ENCODE measurements at regions not wholly inside any gene's neighbourhood (a gene's known extent, or its start where the extent isn't known, plus 50 kb on each side); places are given as distances from the start of the nearest gene placed in this dataset.
"Not testable (repeated sequence)": the region's sequence is repeated elsewhere in the genome, so short reads cannot be mapped to it uniquely, and the experiment has no call there.

DNA sequence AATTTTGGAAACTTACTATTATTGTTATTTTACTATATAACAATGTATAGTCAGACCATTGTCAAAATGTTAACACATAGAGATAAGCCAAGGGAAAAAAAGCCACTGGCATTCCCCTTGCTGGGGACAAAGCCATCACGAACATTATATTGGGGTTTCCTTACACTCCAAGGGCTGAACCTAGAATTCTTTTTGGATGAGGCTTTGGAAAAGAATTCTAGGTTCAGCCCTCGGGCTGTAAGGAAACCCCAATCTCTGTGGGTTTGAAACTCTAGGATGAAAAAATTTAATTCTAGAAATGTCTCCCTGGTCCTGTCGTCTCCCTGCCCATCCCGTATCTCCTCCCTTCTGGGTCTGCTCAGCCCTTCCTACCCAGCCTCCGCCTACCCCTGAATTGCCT lies 67.0 kb upstream of the SMAD6 start:
- TF ChIP-seq, protein P1, sequence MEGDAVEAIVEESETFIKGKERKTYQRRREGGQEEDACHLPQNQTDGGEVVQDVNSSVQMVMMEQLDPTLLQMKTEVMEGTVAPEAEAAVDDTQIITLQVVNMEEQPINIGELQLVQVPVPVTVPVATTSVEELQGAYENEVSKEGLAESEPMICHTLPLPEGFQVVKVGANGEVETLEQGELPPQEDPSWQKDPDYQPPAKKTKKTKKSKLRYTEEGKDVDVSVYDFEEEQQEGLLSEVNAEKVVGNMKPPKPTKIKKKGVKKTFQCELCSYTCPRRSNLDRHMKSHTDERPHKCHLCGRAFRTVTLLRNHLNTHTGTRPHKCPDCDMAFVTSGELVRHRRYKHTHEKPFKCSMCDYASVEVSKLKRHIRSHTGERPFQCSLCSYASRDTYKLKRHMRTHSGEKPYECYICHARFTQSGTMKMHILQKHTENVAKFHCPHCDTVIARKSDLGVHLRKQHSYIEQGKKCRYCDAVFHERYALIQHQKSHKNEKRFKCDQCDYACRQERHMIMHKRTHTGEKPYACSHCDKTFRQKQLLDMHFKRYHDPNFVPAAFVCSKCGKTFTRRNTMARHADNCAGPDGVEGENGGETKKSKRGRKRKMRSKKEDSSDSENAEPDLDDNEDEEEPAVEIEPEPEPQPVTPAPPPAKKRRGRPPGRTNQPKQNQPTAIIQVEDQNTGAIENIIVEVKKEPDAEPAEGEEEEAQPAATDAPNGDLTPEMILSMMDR (IDR thresholded peaks at IDR 0.05; ENCODE audit: control extremely low read depth, extremely low read depth, low read depth, missing control alignments), result no peak
- CTCF ChIA-PET, result interaction anchor here (1.7 kb wide), 1 partner anchor 16 kb away, joined by 6 read pairs; no protein-coding TSS in a partner anchor
- DNase-seq (ENCODE audit: extremely low spot score), result no peak
- POLR2A ChIA-PET, result no interaction called here

DNA sequence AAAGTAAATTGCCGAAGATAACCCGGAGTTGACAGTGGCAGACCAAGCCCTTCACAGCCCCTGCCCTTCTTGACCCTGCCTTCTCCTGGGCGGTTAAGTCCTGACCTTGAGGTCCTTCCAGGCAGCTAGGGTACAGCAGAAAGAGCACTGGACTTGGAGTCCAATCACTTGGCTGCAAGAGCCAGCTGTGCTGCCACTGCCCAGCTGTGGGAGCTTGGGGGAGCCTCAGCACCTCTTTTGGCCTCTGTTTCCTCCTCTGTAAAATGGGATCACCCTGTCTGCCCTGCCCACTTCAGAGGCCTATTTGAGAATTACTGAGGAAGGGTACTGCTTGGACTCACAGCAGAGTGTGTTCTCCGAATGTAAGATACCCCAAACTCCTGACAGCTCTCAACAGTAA lies 66.2 kb upstream of the SMAD6 start:
- TF ChIP-seq, protein P1 (IDR thresholded peaks at IDR 0.05; ENCODE audit: control extremely low read depth, extremely low read depth, low read depth, missing control alignments), result no peak
- CTCF ChIA-PET, result interaction anchor here (1.2 kb wide), 1 partner anchor 17 kb away, joined by 3 read pairs; no protein-coding TSS in a partner anchor
- POLR2A ChIA-PET, result no interaction called here
- DNase-seq (ENCODE audit: extremely low spot score), result no peak

DNA sequence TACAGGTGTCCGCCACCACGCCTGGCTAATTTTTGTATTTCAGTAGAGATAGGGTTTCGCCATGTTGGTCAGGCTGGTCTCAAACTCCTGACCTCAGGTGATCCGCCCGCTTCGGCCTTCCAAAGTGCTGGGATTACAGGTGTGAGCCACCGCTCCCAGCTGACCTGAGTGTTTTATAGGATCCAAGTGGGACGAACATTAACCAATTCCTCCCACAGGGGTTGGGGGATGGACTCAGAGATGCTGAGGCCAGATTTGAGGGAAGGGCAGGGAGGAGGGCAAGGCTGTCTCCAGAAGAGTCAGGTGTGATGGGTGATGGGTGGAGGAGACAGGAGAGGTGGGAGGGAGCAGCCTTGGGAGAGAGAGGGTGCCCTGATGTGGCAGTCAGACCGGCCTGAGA lies 65.0 kb upstream of the SMAD6 start:
- DNase-seq (ENCODE audit: extremely low spot score); POLR2A ChIA-PET: not testable (repeated sequence)
- CTCF ChIA-PET, result interaction anchor here (1.2 kb wide), 1 partner anchor 18 kb away, joined by 3 read pairs; no protein-coding TSS in a partner anchor

DNA sequence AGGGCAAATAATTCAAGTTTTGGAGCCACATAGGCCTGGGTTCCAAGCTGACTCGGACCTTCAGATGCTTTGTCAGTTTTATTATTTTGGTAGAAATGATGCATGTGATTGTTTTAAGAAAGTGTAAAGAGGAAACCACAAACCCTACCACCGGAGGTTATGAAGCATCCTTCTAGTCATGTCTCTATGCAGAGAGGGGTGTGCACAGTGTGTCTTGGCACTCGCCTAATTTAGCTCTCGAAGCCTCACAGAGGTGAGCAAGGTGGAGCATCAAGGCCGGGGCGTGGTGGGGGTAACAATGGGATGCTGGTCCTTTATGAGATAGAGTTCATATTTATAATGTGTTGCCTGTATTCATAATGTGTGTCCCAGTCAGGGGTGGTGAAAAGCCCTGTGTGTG lies 63.7 kb upstream of the SMAD6 start:
- ChIA-PET CTCF (interaction anchor here (1.1 to 2.3 kb wide), 2 partner anchors 13 to 137 kb away, joined by 3 to 7 read pairs; no protein-coding TSS in a partner anchor), POLR2A (no interaction called here)
- DNase-seq (ENCODE audit: extremely low spot score), result no peak
- TF ChIP-seq, protein P1 (IDR thresholded peaks at IDR 0.05; ENCODE audit: control extremely low read depth, extremely low read depth, low read depth, missing control alignments), result no peak

DNA sequence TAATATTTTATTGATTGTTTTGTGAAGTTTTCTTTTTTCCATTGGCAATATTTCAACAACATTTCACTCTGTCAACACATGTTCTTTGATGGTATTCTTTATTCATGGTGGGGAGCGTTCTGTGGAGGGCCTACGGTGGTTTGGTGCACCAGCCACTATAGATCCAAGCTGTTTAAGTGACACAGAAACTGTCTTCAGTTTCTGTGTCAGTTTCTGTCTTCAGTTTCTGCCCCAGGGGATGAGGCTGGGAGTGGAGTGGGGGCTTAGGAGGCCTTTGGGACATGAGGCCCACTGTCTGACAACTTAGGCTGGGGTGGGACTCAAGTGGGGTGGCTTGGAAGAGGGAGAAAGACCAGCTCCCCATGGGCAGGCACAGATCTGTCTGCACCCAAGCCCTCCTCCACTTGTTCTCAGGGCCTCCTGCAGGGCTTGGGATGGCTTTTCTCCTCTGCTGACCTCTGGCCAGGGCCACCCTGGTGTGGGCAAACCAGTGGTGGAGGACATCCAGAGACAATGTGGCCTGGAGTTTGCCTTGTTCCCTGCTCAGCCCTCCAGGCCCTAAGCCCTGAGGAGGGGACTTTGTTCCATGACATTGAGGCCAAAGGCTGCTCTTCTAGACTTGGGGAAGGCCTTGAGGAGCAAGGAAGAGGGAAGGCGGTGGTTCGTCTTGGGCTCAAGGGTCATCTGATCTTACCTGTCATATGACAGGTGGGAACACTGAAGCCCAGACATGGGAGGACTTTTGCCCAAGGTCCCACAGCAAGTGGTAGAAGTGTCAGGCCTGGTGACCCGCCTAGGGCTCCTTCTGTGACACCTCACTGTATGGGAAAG lies 60.3 kb upstream of the SMAD6 start:
- ChIA-PET CTCF (interaction anchor here (1.3 kb wide), 1 partner anchor 10 kb away, joined by 3 read pairs; no protein-coding TSS in a partner anchor), POLR2A (no interaction called here)
- TF ChIP-seq, protein P1 (IDR thresholded peaks at IDR 0.05; ENCODE audit: control extremely low read depth, extremely low read depth, low read depth, missing control alignments), result no peak
- no peak for DNase-seq (ENCODE audit: extremely low spot score)

DNA sequence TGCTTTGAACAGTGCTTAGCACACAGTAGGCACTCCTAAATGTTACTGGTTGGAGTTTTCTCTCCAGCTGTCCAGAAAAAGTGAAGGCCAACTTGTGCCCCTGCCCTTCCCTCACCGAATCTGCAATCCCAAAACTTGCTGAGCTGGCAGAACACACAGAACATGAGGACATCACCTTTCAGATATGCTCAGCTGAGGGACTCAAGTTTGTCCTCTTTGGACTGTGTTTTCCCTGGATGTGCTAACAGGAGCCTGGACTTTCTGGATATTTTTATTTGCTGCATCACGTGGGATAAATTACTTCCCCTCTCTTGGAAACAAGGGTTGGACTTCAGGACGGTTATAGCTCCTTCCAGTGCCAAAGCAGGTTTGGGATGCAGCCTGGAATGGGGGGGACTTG lies 59.5 kb upstream of the SMAD6 start:
- TF ChIP-seq, protein P1 (IDR thresholded peaks at IDR 0.05; ENCODE audit: control extremely low read depth, extremely low read depth, low read depth, missing control alignments), result no peak
- CTCF ChIA-PET, result no interaction called here
- POLR2A ChIA-PET, result interaction anchor here (0.6 kb wide), 1 partner anchor 203 kb away, joined by 5 read pairs; no protein-coding TSS in a partner anchor
- no peak for DNase-seq (ENCODE audit: extremely low spot score)

DNA sequence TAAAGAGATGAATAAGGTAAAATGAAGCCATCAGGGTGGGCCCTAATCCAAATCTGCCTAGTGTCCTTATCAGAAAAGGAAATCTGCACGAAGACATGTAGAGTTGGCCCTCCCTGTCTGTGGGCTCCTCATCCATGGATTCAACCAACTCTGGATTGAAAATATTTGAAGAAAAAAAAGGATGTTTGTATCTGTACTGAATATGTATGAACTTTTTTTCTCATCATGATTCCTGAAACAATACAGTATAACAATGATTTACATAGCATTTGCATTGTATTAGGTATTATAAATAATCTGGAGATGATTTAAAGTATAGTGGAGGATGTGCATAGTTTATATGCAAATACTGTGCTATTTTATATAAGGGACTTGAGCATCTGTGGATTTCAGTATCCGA lies 59.0 kb upstream of the SMAD6 start:
- DNase-seq (ENCODE audit: extremely low spot score), result no peak
- TF ChIP-seq, protein P1 (IDR thresholded peaks at IDR 0.05; ENCODE audit: control extremely low read depth, extremely low read depth, low read depth, missing control alignments), result no peak
- ChIA-PET CTCF (no interaction called here), POLR2A (no interaction called here)
